ENCODE measurements at regions not wholly inside any gene's neighbourhood (a gene's known extent, or its start where the extent isn't known, plus 50 kb on each side); places are given as distances from the start of the nearest gene placed in this dataset.

- H3K9me3 ChIP-seq, result no peaks in the 10 kb centered on the region
- peak; percentile 96 for ATAC-seq
- peaks cover 10% of the 10 kb centered on the region for H3K4me1 ChIP-seq (ENCODE audit: low read depth)
- intact Hi-C loops (cut with DNase I, micrococcal nuclease), result loop anchor here (5.0 kb wide), 1 partner anchor 474 kb away; no protein-coding TSS in a partner anchor
- DNase-seq, result peak in 2 of 3 donors; percentile 32 to 73
- no peak overlapping the region for H3K4me3 ChIP-seq
- no peak for TF ChIP-seq CTCF (IDR thresholded peaks at IDR 0.05)
- H3K36me3 ChIP-seq (ENCODE audit: low read depth), result no peaks in the 10 kb centered on the region
Measured at GRCh38 chr3:115217678-115218451, 70.8 kb upstream of the ZBTB20 start.

GRCh38 chr3:115218859-115219258 is 71.8 kb upstream of the ZBTB20 start:
- TF ChIP-seq CTCF (IDR thresholded peaks at IDR 0.05), result no peak
- Histone ChIP-seq H3K4me1 (ENCODE audit: low read depth) (peaks cover 10% of the 10 kb centered on the region), H3K4me3 (no peak overlapping the region), H3K9me3 (no peaks in the 10 kb centered on the region), H3K36me3 (ENCODE audit: low read depth) (no peaks in the 10 kb centered on the region)
- DNase-seq (no peak), ATAC-seq (no peak)
- intact Hi-C loops (cut with DNase I, micrococcal nuclease), result loop anchor here (5.0 kb wide), 1 partner anchor 473 kb away; no protein-coding TSS in a partner anchor

GRCh38 chr3:115224687-115225086 is 77.6 kb upstream of the ZBTB20 start:
- H3K9me3 ChIP-seq, result no peaks in the 10 kb centered on the region
- no peak overlapping the region for H3K4me3 ChIP-seq
- no peak for DNase-seq
- no peaks in the 10 kb centered on the region for H3K36me3 ChIP-seq (ENCODE audit: low read depth)
- intact Hi-C loops (cut with DNase I, micrococcal nuclease), result no loop called here
- TF ChIP-seq CTCF (IDR thresholded peaks at IDR 0.05), result no peak
- H3K4me1 ChIP-seq (ENCODE audit: low read depth), result no peaks in the 10 kb centered on the region
- ATAC-seq, result no peak

GRCh38 chr3:115226844-115227445 is 79.9 kb upstream of the ZBTB20 start:
- H3K9me3 ChIP-seq, result no peaks in the 10 kb centered on the region
- no peak overlapping the region for H3K4me3 ChIP-seq
- TF ChIP-seq CTCF (IDR thresholded peaks at IDR 0.05), result no peak
- H3K36me3 ChIP-seq (ENCODE audit: low read depth), result no peaks in the 10 kb centered on the region
- H3K4me1 ChIP-seq (ENCODE audit: low read depth), result no peaks in the 10 kb centered on the region
- ATAC-seq (no peak), DNase-seq (no peak)
- intact Hi-C loops (cut with DNase I, micrococcal nuclease), result no loop called here

- Histone ChIP-seq H3K36me3 (ENCODE audit: low read depth) (no peaks in the 10 kb centered on the region), H3K4me3 (no peak overlapping the region), H3K9me3 (no peaks in the 10 kb centered on the region), H3K4me1 (ENCODE audit: low read depth) (no peaks in the 10 kb centered on the region)
- TF ChIP-seq CTCF (IDR thresholded peaks at IDR 0.05), result no peak
- no peak for ATAC-seq
- DNase-seq, result no peak
- intact Hi-C loops (cut with DNase I, micrococcal nuclease), result no loop called here
Measured at GRCh38 chr3:115227461-115227860, 80.4 kb upstream of the ZBTB20 start.

Measured in mucosa of descending colon (tissue), 3 donors.